ENCODE measurements at regions not wholly inside any gene's neighbourhood (a gene's known extent, or its start where the extent isn't known, plus 50 kb on each side); places are given as distances from the start of the nearest gene placed in this dataset.

- intact Hi-C loops (cut with micrococcal nuclease): no loop called here
Measured at GRCh38 chr1:195096051-195096521, 1512.2 kb downstream of the KCNT2 start.

GRCh38 chr1:195085196-195085595 lies 1523.0 kb downstream of the KCNT2 start:
- Histone ChIP-seq H3K36me3 (ENCODE audit: control insufficient read depth, insufficient read depth, low read length) (no peaks in the 10 kb centered on the region), H3K9me3 (ENCODE audit: control insufficient read depth, insufficient read depth, low read length) (no peaks in the 10 kb centered on the region), H3K4me1 (ENCODE audit: control insufficient read depth, insufficient read depth, low read length) (no peaks in the 10 kb centered on the region), H3K27me3 (ENCODE audit: control insufficient read depth, insufficient read depth, low read length) (no peaks in the 10 kb centered on the region), H3K27ac (ENCODE audit: low read length) (no peak overlapping the region), H3K4me3 (ENCODE audit: low read length) (no peak overlapping the region)
- Mint-ChIP-seq H3K4me3 (no peak overlapping the region), H3K36me3 (peaks cover 8% of the 10 kb centered on the region), H3K9me3 (peaks cover 14 to 29% of the 10 kb centered on the region in 2 donors), H3K27ac (no peak overlapping the region), H3K4me1 (no peaks in the 10 kb centered on the region), H3K27me3 (ENCODE audit: low read depth in 2 of 2) (no peaks in the 10 kb centered on the region)
- intact Hi-C loops (cut with micrococcal nuclease): no loop called here
- DNase-seq (no peak), ATAC-seq (no peak)
- 93% methylated on average over 3 of the region's 3 CpGs for WGBS (ENCODE audit: insufficient coverage)
- no peak for TF ChIP-seq CTCF (IDR thresholded peaks at IDR 0.05)

More at GRCh38 chr1:195096051-195096521, 1512.2 kb downstream of the KCNT2 start:
- H3K27ac ChIP-seq (ENCODE audit: low read length): no peak overlapping the region
- Mint-ChIP-seq H3K27me3 (ENCODE audit: low read depth in 2 of 2) (no peaks in the 10 kb centered on the region), H3K4me1 (no peaks in the 10 kb centered on the region), H3K27ac (no peak overlapping the region), H3K4me3 (no peak overlapping the region), H3K36me3 (peaks cover 9% of the 10 kb centered on the region), H3K9me3 (peaks cover 9 to 12% of the 10 kb centered on the region in 2 donors)
- WGBS (ENCODE audit: insufficient coverage): 75% methylated on average over 9 of the region's 9 CpGs
- ATAC-seq (no peak), DNase-seq (no peak)
- peaks cover 10% of the 10 kb centered on the region for H3K9me3 ChIP-seq (ENCODE audit: control insufficient read depth, insufficient read depth, low read length)
- no peak for TF ChIP-seq CTCF (IDR thresholded peaks at IDR 0.05)
- H3K27me3 ChIP-seq (ENCODE audit: control insufficient read depth, insufficient read depth, low read length): no peaks in the 10 kb centered on the region
- no peaks in the 10 kb centered on the region for H3K4me1 ChIP-seq (ENCODE audit: control insufficient read depth, insufficient read depth, low read length)
- H3K36me3 ChIP-seq (ENCODE audit: control insufficient read depth, insufficient read depth, low read length): no peaks in the 10 kb centered on the region
- H3K4me3 ChIP-seq (ENCODE audit: low read length): no peak overlapping the region

GRCh38 chr1:195082183-195082582 lies 1526.1 kb downstream of the KCNT2 start:
- Histone ChIP-seq H3K27me3 (ENCODE audit: control insufficient read depth, insufficient read depth, low read length) (no peaks in the 10 kb centered on the region), H3K27ac (ENCODE audit: low read length) (no peak overlapping the region), H3K9me3 (ENCODE audit: control insufficient read depth, insufficient read depth, low read length) (no peaks in the 10 kb centered on the region), H3K36me3 (ENCODE audit: control insufficient read depth, insufficient read depth, low read length) (no peaks in the 10 kb centered on the region), H3K4me3 (ENCODE audit: low read length) (no peak overlapping the region), H3K4me1 (ENCODE audit: control insufficient read depth, insufficient read depth, low read length) (no peaks in the 10 kb centered on the region)
- intact Hi-C loops (cut with micrococcal nuclease): no loop called here
- ATAC-seq (no peak), DNase-seq (no peak)
- H3K9me3 Mint-ChIP-seq: peaks cover 14 to 22% of the 10 kb centered on the region in 2 donors
- no peak overlapping the region for H3K27ac Mint-ChIP-seq
- WGBS (ENCODE audit: insufficient coverage): 86% methylated on average over 1 of the region's 1 CpG
- H3K36me3 Mint-ChIP-seq: peaks cover 5% of the 10 kb centered on the region
- no peak for TF ChIP-seq CTCF (IDR thresholded peaks at IDR 0.05)
- no peak overlapping the region for H3K4me3 Mint-ChIP-seq
- H3K4me1 Mint-ChIP-seq: no peaks in the 10 kb centered on the region
- H3K27me3 Mint-ChIP-seq (ENCODE audit: low read depth in 2 of 2): no peaks in the 10 kb centered on the region

GRCh38 chr1:195076682-195077081 lies 1531.6 kb downstream of the KCNT2 start:
- no peak for DNase-seq
- H3K27ac ChIP-seq (ENCODE audit: low read length): no peak overlapping the region
- intact Hi-C loops (cut with micrococcal nuclease): no loop called here
- no peaks in the 10 kb centered on the region for H3K27me3 ChIP-seq (ENCODE audit: control insufficient read depth, insufficient read depth, low read length)
- TF ChIP-seq CTCF (IDR thresholded peaks at IDR 0.05): no peak
- no peak overlapping the region for H3K4me3 Mint-ChIP-seq
- no CpG with 5 or more reads among the region's 1 CpG for WGBS (ENCODE audit: insufficient coverage)
- no peaks in the 10 kb centered on the region for H3K9me3 ChIP-seq (ENCODE audit: control insufficient read depth, insufficient read depth, low read length)
- no peaks in the 10 kb centered on the region for H3K4me1 Mint-ChIP-seq
- no peaks in the 10 kb centered on the region for H3K4me1 ChIP-seq (ENCODE audit: control insufficient read depth, insufficient read depth, low read length)
- no peaks in the 10 kb centered on the region for H3K36me3 ChIP-seq (ENCODE audit: control insufficient read depth, insufficient read depth, low read length)
- no peaks in the 10 kb centered on the region for H3K36me3 Mint-ChIP-seq
- peaks cover 6 to 10% of the 10 kb centered on the region in 2 donors for H3K9me3 Mint-ChIP-seq
- no peak overlapping the region for H3K27ac Mint-ChIP-seq
- H3K27me3 Mint-ChIP-seq (ENCODE audit: low read depth in 2 of 2): no peaks in the 10 kb centered on the region
- H3K4me3 ChIP-seq (ENCODE audit: low read length): no peak overlapping the region
- no peak for ATAC-seq

Data from natural killer cell (primary cell).